Trophoblast cell (in vitro differentiated cells and primary cell): ENCODE measurements at regions not wholly inside any gene's neighbourhood (a gene's known extent, or its start where the extent isn't known, plus 50 kb on each side); places are given as distances from the start of the nearest gene placed in this dataset.
A peak's percentile ranks its signal among the peaks of the same experiment; 100 is the strongest.

Source experiments
- DNase-seq, 2 donors: peaks; one replicate each; pipeline ENCODE4 v3.0.0-alpha.2; 2016
- H2AFZ ChIP-seq: 2 replicates; pipeline ENCODE4 v1.6.1; 2013; ENCODE audit warnings: low read length, moderate library complexity, mild to moderate bottlenecking; ENCODE audit not compliant: insufficient read depth, poor library complexity
- H2AK5ac ChIP-seq: 2 replicates; pipeline ENCODE4 v1.6.1; 2013; ENCODE audit warnings: mild to moderate bottlenecking, low read length
- H2BK120ac ChIP-seq: 2 replicates; pipeline ENCODE4 v1.6.1; 2013; ENCODE audit warnings: low read length, mild to moderate bottlenecking, moderate library complexity; ENCODE audit not compliant: insufficient read depth, poor library complexity
- H2BK12ac ChIP-seq: 2 replicates; pipeline ENCODE4 v1.6.1; 2013; ENCODE audit warnings: mild to moderate bottlenecking, low read length, moderate library complexity
- H2BK5ac ChIP-seq: 2 replicates; pipeline ENCODE4 v1.6.1; 2013; ENCODE audit warnings: low read length, low read depth, moderate library complexity, mild to moderate bottlenecking; ENCODE audit not compliant: poor library complexity
- H3K14ac ChIP-seq: 2 replicates; pipeline ENCODE4 v1.6.1; 2013; ENCODE audit warnings: mild to moderate bottlenecking, low read length
- H3K18ac ChIP-seq: 2 replicates; pipeline ENCODE4 v1.6.1; 2013; ENCODE audit warnings: mild to moderate bottlenecking, low read length
- H3K23ac ChIP-seq: 2 replicates; pipeline ENCODE4 v1.6.1; 2013; ENCODE audit warnings: low read length
- H3K27ac ChIP-seq: 2 replicates; pipeline ENCODE4 v1.5.1; 2013; ENCODE audit warnings: low read depth, mild to moderate bottlenecking, inconsistent platforms, low read length, moderate library complexity
- H3K27me3 ChIP-seq: 2 replicates; pipeline ENCODE4 v1.6.1; 2013; ENCODE audit warnings: inconsistent platforms, mild to moderate bottlenecking, low read length, moderate library complexity; ENCODE audit not compliant: insufficient read depth
- H3K36me3 ChIP-seq, 2 experiments: 1 replicate in 1 of 2; 2 replicates in 1 of 2; pipeline ENCODE4 v1.6.1; 2013; ENCODE audit warnings: low read length in 2 of 2, mild to moderate bottlenecking in 2 of 2, moderate library complexity in 1 of 2; ENCODE audit not compliant: insufficient read depth in 2 of 2, control insufficient read depth in 1 of 2
- H3K4ac ChIP-seq: 2 replicates; pipeline ENCODE4 v1.6.1; 2013; ENCODE audit warnings: low read depth, mild to moderate bottlenecking, low read length, moderate library complexity
- H3K4me1 ChIP-seq, 2 experiments: 1 replicate in 1 of 2; 2 replicates in 1 of 2; pipeline ENCODE4 v1.6.1; 2013; ENCODE audit warnings: low read length in 2 of 2, mild to moderate bottlenecking in 2 of 2, moderate library complexity in 1 of 2; ENCODE audit not compliant: insufficient read depth in 2 of 2, control insufficient read depth in 1 of 2
- H3K4me2 ChIP-seq: 2 replicates; pipeline ENCODE4 v1.6.1; 2013; ENCODE audit warnings: inconsistent platforms, mild to moderate bottlenecking, low read length, moderate library complexity
- H3K4me3 ChIP-seq: 2 replicates; pipeline ENCODE4 v1.5.1; 2013; ENCODE audit warnings: mild to moderate bottlenecking, low read depth, low read length, inconsistent platforms
- H3K79me1 ChIP-seq: one replicate; pipeline ENCODE4 v1.6.1; 2013; ENCODE audit warnings: low read length
- H3K79me2 ChIP-seq: 2 replicates; pipeline ENCODE4 v1.6.1; 2013; ENCODE audit warnings: low read length, mild to moderate bottlenecking; ENCODE audit not compliant: control insufficient read depth, insufficient read depth, poor library complexity
- H3K9ac ChIP-seq: 2 replicates; pipeline ENCODE4 v1.6.1; 2013; ENCODE audit warnings: mild to moderate bottlenecking, low read length
- H3K9me3 ChIP-seq: 2 replicates; pipeline ENCODE4 v1.6.1; 2013; ENCODE audit warnings: low read depth, mild to moderate bottlenecking, control low read depth, inconsistent platforms, low read length; ENCODE audit not compliant: insufficient read depth
- H4K12ac ChIP-seq: 2 replicates; pipeline ENCODE4 v1.6.1; 2013; ENCODE audit warnings: low read depth, mild to moderate bottlenecking, low read length, moderate library complexity
- H4K8ac ChIP-seq: 2 replicates; pipeline ENCODE4 v1.6.1; 2013; ENCODE audit warnings: low read depth, mild to moderate bottlenecking, low read length, moderate library complexity
- H4K91ac ChIP-seq: one replicate; pipeline ENCODE4 v1.6.1; 2013; ENCODE audit warnings: low read depth, mild to moderate bottlenecking, low read length, moderate library complexity
- WGBS: extraction: QIAGEN DNeasy Blood & Tissue Kit; methylation state at CpG from one replicate; pipeline ENCODE4 v1.1.7; 2013; ENCODE audit warnings: missing lambda C conversion rate; ENCODE audit not compliant: insufficient read length, insufficient coverage; ENCODE audit errors: extremely low coverage; 5-methylcytosine and 5-hydroxymethylcytosine counted together

- Histone ChIP-seq H2AK5ac (no peak overlapping the region), H3K79me1 (peaks cover 13% of the 10 kb centered on the region), H3K14ac (peak overlapping the region; percentile 15), H3K23ac (no peak overlapping the region), H3K27ac (no peak overlapping the region), H3K4me2 (no peak overlapping the region), H4K8ac (no peak overlapping the region), H2BK120ac (no peak overlapping the region), H2AFZ (no peak overlapping the region), H3K9ac (no peak overlapping the region), H3K79me2 (peaks cover 2% of the 10 kb centered on the region), H3K4ac (no peak overlapping the region), H2BK12ac (peak overlapping the region; percentile 41), H3K18ac (no peak overlapping the region), H2BK5ac (peak overlapping the region; percentile 1), H3K9me3 (no peaks in the 10 kb centered on the region), H4K91ac (peak overlapping the region; percentile 23), H3K4me1 (peaks cover 15 to 17% of the 10 kb centered on the region in 2 experiments), H4K12ac (no peak overlapping the region), H3K36me3 (no peaks in the 10 kb centered on the region), H3K4me3 (no peak overlapping the region), H3K27me3 (no peaks in the 10 kb centered on the region)
- no CpG with 5 or more reads among the region's 11 CpGs for WGBS
- peak; percentile 33 to 56 for DNase-seq
Observed at GRCh38 chr1:228969953-228970800, 234.9 kb downstream of the RHOU start.

- H4K8ac ChIP-seq, result no peak overlapping the region
Observed at GRCh38 chr1:228972576-228972975, 237.3 kb downstream of the RHOU start.

GRCh38 chr1:228974273-228974672 lies 239.0 kb downstream of the RHOU start:
- H3K4me3 ChIP-seq, result no peak overlapping the region
- no peak overlapping the region for H4K8ac ChIP-seq
- H3K9ac ChIP-seq, result no peak overlapping the region
- H3K4ac ChIP-seq, result no peak overlapping the region
- no peak overlapping the region for H4K12ac ChIP-seq
- H3K18ac ChIP-seq, result no peak overlapping the region
- no peak overlapping the region for H3K4me2 ChIP-seq
- WGBS, result no CpG with 5 or more reads among the region's 7 CpGs
- H3K9me3 ChIP-seq, result no peaks in the 10 kb centered on the region
- no peak for DNase-seq
- H3K79me1 ChIP-seq, result peaks cover 9% of the 10 kb centered on the region
- H3K4me1 ChIP-seq, result peaks cover 14 to 21% of the 10 kb centered on the region in 2 experiments
- no peak overlapping the region for H2BK12ac ChIP-seq
- H3K36me3 ChIP-seq, result no peaks in the 10 kb centered on the region
- no peak overlapping the region for H3K27ac ChIP-seq
- peaks cover under 1% of the 10 kb centered on the region for H3K79me2 ChIP-seq
- H4K91ac ChIP-seq, result peak overlapping the region; percentile 13
- no peak overlapping the region for H2BK120ac ChIP-seq
- H2AK5ac ChIP-seq, result no peak overlapping the region
- no peak overlapping the region for H2BK5ac ChIP-seq
- no peak overlapping the region for H3K14ac ChIP-seq
- no peaks in the 10 kb centered on the region for H3K27me3 ChIP-seq
- no peak overlapping the region for H2AFZ ChIP-seq
- H3K23ac ChIP-seq, result no peak overlapping the region

More at GRCh38 chr1:228972576-228972975, 237.3 kb downstream of the RHOU start:
- no peak overlapping the region for H2BK12ac ChIP-seq
- H3K14ac ChIP-seq, result no peak overlapping the region
- no peak overlapping the region for H2BK5ac ChIP-seq
- H3K18ac ChIP-seq, result no peak overlapping the region
- no peaks in the 10 kb centered on the region for H3K36me3 ChIP-seq
- H3K4me3 ChIP-seq, result no peak overlapping the region
- no peak overlapping the region for H2AFZ ChIP-seq
- no peak overlapping the region for H3K9ac ChIP-seq
- peaks cover 14% of the 10 kb centered on the region for H3K79me1 ChIP-seq
- H3K23ac ChIP-seq, result no peak overlapping the region
- H4K91ac ChIP-seq, result no peak overlapping the region
- no peaks in the 10 kb centered on the region for H3K9me3 ChIP-seq
- H2BK120ac ChIP-seq, result no peak overlapping the region
- no CpG with 5 or more reads among the region's 2 CpGs for WGBS
- no peak for DNase-seq
- H3K27me3 ChIP-seq, result no peaks in the 10 kb centered on the region
- H3K4me1 ChIP-seq, result peaks cover 16% of the 10 kb centered on the region in 2 experiments
- no peak overlapping the region for H2AK5ac ChIP-seq
- no peak overlapping the region for H3K27ac ChIP-seq
- peaks cover 2% of the 10 kb centered on the region for H3K79me2 ChIP-seq
- no peak overlapping the region for H4K12ac ChIP-seq
- H3K4me2 ChIP-seq, result no peak overlapping the region
- H3K4ac ChIP-seq, result no peak overlapping the region

GRCh38 chr1:228975238-228975907 lies 240.1 kb downstream of the RHOU start:
- peak overlapping the region; percentile 44 for H2BK120ac ChIP-seq
- DNase-seq, result no peak
- H3K27me3 ChIP-seq, result no peaks in the 10 kb centered on the region
- no peak overlapping the region for H3K9ac ChIP-seq
- no peaks in the 10 kb centered on the region for H3K36me3 ChIP-seq
- peak overlapping the region; percentile 45 for H3K18ac ChIP-seq
- H3K79me2 ChIP-seq, result no peaks in the 10 kb centered on the region
- no CpG with 5 or more reads among the region's 8 CpGs for WGBS
- peak overlapping the region; percentile 55 for H2AK5ac ChIP-seq
- H3K9me3 ChIP-seq, result no peaks in the 10 kb centered on the region
- peak overlapping the region; percentile 41 for H4K91ac ChIP-seq
- peaks cover 12 to 19% of the 10 kb centered on the region in 2 experiments for H3K4me1 ChIP-seq
- H3K27ac ChIP-seq, result no peak overlapping the region
- H2AFZ ChIP-seq, result no peak overlapping the region
- no peak overlapping the region for H3K4me3 ChIP-seq
- H3K79me1 ChIP-seq, result peaks cover 7% of the 10 kb centered on the region
- no peak overlapping the region for H3K23ac ChIP-seq
- peak overlapping the region; percentile 81 for H2BK12ac ChIP-seq
- peak overlapping the region; percentile 50 for H4K8ac ChIP-seq
- H3K4me2 ChIP-seq, result no peak overlapping the region
- no peak overlapping the region for H2BK5ac ChIP-seq
- H4K12ac ChIP-seq, result no peak overlapping the region
- no peak overlapping the region for H3K4ac ChIP-seq
- peak overlapping the region; percentile 45 for H3K14ac ChIP-seq
